ENCODE measurements at regions not wholly inside any gene's neighbourhood (a gene's known extent, or its start where the extent isn't known, plus 50 kb on each side); places are given as distances from the start of the nearest gene placed in this dataset.

- no peak for TF ChIP-seq CTCF (IDR thresholded peaks at IDR 0.05)
- no peak for TF ChIP-seq POLR2A (IDR thresholded peaks at IDR 0.05)
Observed at GRCh38 chr3:127411083-127411727, 123.4 kb upstream of the PRR20G start.
